KG1 (cell line): ENCODE measurements at regions not wholly inside any gene's neighbourhood (a gene's known extent, or its start where the extent isn't known, plus 50 kb on each side); places are given as distances from the start of the nearest gene placed in this dataset.
"Not testable (repeated sequence)": the region's sequence is repeated elsewhere in the genome, so short reads cannot be mapped to it uniquely, and the experiment has no call there.

Experiments used
- DNase-seq: peaks from one replicate; lab custom pipeline; 2025; lab: John Stamatoyannopoulos, UW

- DNase-seq: not testable (repeated sequence)
Measured at GRCh38 chr6:26720663-26721218, 61.2 kb upstream of the ZNF322 start.

- not testable (repeated sequence) for DNase-seq
Measured at GRCh38 chr6:26730019-26730766, 70.6 kb upstream of the ZNF322 start.

GRCh38 chr6:26734776-26735472 is 75.4 kb upstream of the ZNF322 start:
- not testable (repeated sequence) for DNase-seq

GRCh38 chr6:26739811-26740210 is 80.3 kb upstream of the ZNF322 start:
- DNase-seq: no peak

GRCh38 chr6:26743157-26743821 is 83.7 kb upstream of the ZNF322 start:
- DNase-seq: no peak

- no peak for DNase-seq
Measured at GRCh38 chr6:26743941-26744699, 84.6 kb upstream of the ZNF322 start.

GRCh38 chr6:26744837-26745282 is 85.3 kb upstream of the ZNF322 start:
- DNase-seq: not testable (repeated sequence)

- DNase-seq: not testable (repeated sequence)
Measured at GRCh38 chr6:26745964-26746363, 86.4 kb upstream of the ZNF322 start.

- DNase-seq: not testable (repeated sequence)
Measured at GRCh38 chr6:26749126-26749758, 89.7 kb upstream of the ZNF322 start.

GRCh38 chr6:26749759-26750126 is 90.2 kb upstream of the ZNF322 start:
- not testable (repeated sequence) for DNase-seq

- DNase-seq: no peak
Measured at GRCh38 chr6:26754212-26754611, 94.7 kb upstream of the ZNF322 start.

GRCh38 chr6:26754801-26755200 is 95.3 kb upstream of the ZNF322 start:
- DNase-seq: not testable (repeated sequence)

- DNase-seq: not testable (repeated sequence)
Measured at GRCh38 chr6:26756067-26756805, 96.7 kb upstream of the ZNF322 start.

GRCh38 chr6:26766203-26766902 is 106.8 kb upstream of the ZNF322 start:
- DNase-seq: not testable (repeated sequence)

- not testable (repeated sequence) for DNase-seq
Measured at GRCh38 chr6:26770941-26771666, 111.6 kb upstream of the ZNF322 start.

- DNase-seq: not testable (repeated sequence)
Measured at GRCh38 chr6:26773414-26773813, 113.9 kb upstream of the ZNF322 start.

- DNase-seq: not testable (repeated sequence)
Measured at GRCh38 chr6:26780563-26780962, 121.0 kb upstream of the ZNF322 start.

- not testable (repeated sequence) for DNase-seq
Measured at GRCh38 chr6:26795474-26796307, 136.1 kb upstream of the ZNF322 start.
